H9 (cell line): ENCODE measurements at regions not wholly inside any gene's neighbourhood (a gene's known extent, or its start where the extent isn't known, plus 50 kb on each side); places are given as distances from the start of the nearest gene placed in this dataset.

Source experiments
- DNase-seq: peaks from one replicate; pipeline ENCODE4 v3.0.0-alpha.2; 2017
- H2AFZ ChIP-seq: one replicate; pipeline ENCODE4 v1.6.1; 2013; ENCODE audit warnings: mild to moderate bottlenecking, low read length, control low read depth, moderate library complexity
- H2AK5ac ChIP-seq: 2 replicates; pipeline ENCODE4 v1.6.1; 2013; ENCODE audit warnings: low read length, control low read depth, mixed read lengths; ENCODE audit not compliant: insufficient read length
- H2BK120ac ChIP-seq: one replicate; pipeline ENCODE4 v1.6.1; 2013; ENCODE audit warnings: low read depth, mild to moderate bottlenecking, low read length, control low read depth, inconsistent platforms; ENCODE audit not compliant: poor library complexity, severe bottlenecking
- H2BK12ac ChIP-seq: 2 replicates; pipeline ENCODE4 v1.6.1; 2013; ENCODE audit warnings: low read length, control low read depth, mixed read lengths, low read depth; ENCODE audit not compliant: insufficient read length
- H2BK15ac ChIP-seq: 2 replicates; pipeline ENCODE4 v1.6.1; 2013; ENCODE audit warnings: low read depth, low read length, control low read depth
- H2BK20ac ChIP-seq: one replicate; pipeline ENCODE4 v1.6.1; 2013; ENCODE audit warnings: low read depth, mild to moderate bottlenecking, low read length, control low read depth, inconsistent platforms; ENCODE audit not compliant: poor library complexity, severe bottlenecking
- H2BK5ac ChIP-seq: 2 replicates; pipeline ENCODE4 v1.6.1; 2013; ENCODE audit warnings: low read length, control low read depth, mixed read lengths; ENCODE audit not compliant: insufficient read length
- H3K14ac ChIP-seq: 2 replicates; pipeline ENCODE4 v1.6.1; 2013; ENCODE audit warnings: low read length, control low read depth; ENCODE audit not compliant: insufficient read depth
- H3K18ac ChIP-seq: 2 replicates; pipeline ENCODE4 v1.6.1; 2013; ENCODE audit warnings: low read depth, mild to moderate bottlenecking, mixed read lengths, low read length, control low read depth; ENCODE audit not compliant: insufficient read length
- H3K23ac ChIP-seq: 2 replicates; pipeline ENCODE4 v1.6.1; 2013; ENCODE audit warnings: low read length, control low read depth, mixed read lengths, low read depth; ENCODE audit not compliant: insufficient read length
- H3K23me2 ChIP-seq: 2 replicates; pipeline ENCODE4 v1.6.1; 2013; ENCODE audit warnings: low read depth, mild to moderate bottlenecking, mixed read lengths, low read length, control low read depth; ENCODE audit not compliant: insufficient read length, poor library complexity, severe bottlenecking
- H3K27ac ChIP-seq: 2 replicates; pipeline ENCODE4 v1.5.1; 2013; ENCODE audit warnings: low read length, control low read depth, mixed read lengths, low read depth; ENCODE audit not compliant: insufficient read length
- H3K27me3 ChIP-seq: 2 replicates; pipeline ENCODE4 v1.6.1; 2013; ENCODE audit warnings: low read length, control low read depth, inconsistent platforms; ENCODE audit not compliant: insufficient read depth
- H3K4ac ChIP-seq: 2 replicates; pipeline ENCODE4 v1.6.1; 2013; ENCODE audit warnings: low read depth, mild to moderate bottlenecking, control low read depth, inconsistent platforms, low read length, moderate library complexity
- H3K4me1 ChIP-seq: 2 replicates; pipeline ENCODE4 v1.6.1; 2013; ENCODE audit warnings: low read length, control low read depth, inconsistent platforms; ENCODE audit not compliant: insufficient read depth
- H3K4me2 ChIP-seq: 2 replicates; pipeline ENCODE4 v1.6.1; 2013; ENCODE audit warnings: low read length, control low read depth, mixed read lengths; ENCODE audit not compliant: insufficient read length, insufficient read depth
- H3K56ac ChIP-seq: 2 replicates; pipeline ENCODE4 v1.6.1; 2013; ENCODE audit warnings: low read depth, mild to moderate bottlenecking, mixed read lengths, low read length, control low read depth; ENCODE audit not compliant: insufficient read length
- H3K79me1 ChIP-seq: 2 replicates; pipeline ENCODE4 v1.6.1; 2013; ENCODE audit warnings: low read depth, mild to moderate bottlenecking, moderate library complexity, low read length, control low read depth, inconsistent platforms; ENCODE audit not compliant: insufficient read depth, poor library complexity, severe bottlenecking
- H3K79me2 ChIP-seq: 2 replicates; pipeline ENCODE4 v1.6.1; 2013; ENCODE audit warnings: low read length, control low read depth, inconsistent platforms; ENCODE audit not compliant: insufficient read depth
- H3K9ac ChIP-seq: 2 replicates; pipeline ENCODE4 v1.6.1; 2013; ENCODE audit warnings: low read length, control low read depth, mixed read lengths; ENCODE audit not compliant: insufficient read length; ENCODE audit errors: extremely low read depth
- H3K9me3 ChIP-seq: one replicate; pipeline ENCODE4 v1.6.1; 2013; ENCODE audit warnings: low read depth, low read length, inconsistent platforms; ENCODE audit not compliant: control insufficient read depth
- H3T11ph ChIP-seq: one replicate; pipeline ENCODE4 v1.6.1; 2013; ENCODE audit warnings: mild to moderate bottlenecking, low read length, control low read depth, inconsistent platforms
- H4K20me1 ChIP-seq: one replicate; pipeline ENCODE4 v1.6.1; 2013; ENCODE audit not compliant: control insufficient read depth, insufficient read length, insufficient read depth
- H4K5ac ChIP-seq: 2 replicates; pipeline ENCODE4 v1.6.1; 2013; ENCODE audit warnings: low read depth, mild to moderate bottlenecking, mixed read lengths, low read length, control low read depth; ENCODE audit not compliant: insufficient read length
- H4K8ac ChIP-seq: replicated peaks from 2 replicates; pipeline ENCODE4 v1.6.1; 2013; ENCODE audit warnings: low read length, control low read depth, mixed read lengths, low read depth; ENCODE audit not compliant: insufficient read length
- H4K91ac ChIP-seq: 2 replicates; pipeline ENCODE4 v1.6.1; 2013; ENCODE audit warnings: low read depth, mild to moderate bottlenecking, moderate library complexity, mixed read lengths, low read length, control low read depth; ENCODE audit not compliant: insufficient read length
- H3K27ac Mint-ChIP-seq, 3 experiments: 2 replicates in 2 of 3; 3 replicates in 1 of 3; pipeline ENCODE4 v1.8.0; 2020 to 2021; ENCODE audit warnings: mixed read lengths in 3 of 3, mild to moderate bottlenecking in 1 of 3, moderate library complexity in 1 of 3
- H3K27me3 Mint-ChIP-seq: 2 replicates; pipeline ENCODE4 v1.8.0; 2021; ENCODE audit warnings: low read depth, mild to moderate bottlenecking, moderate library complexity, mixed read lengths
- H3K36me3 Mint-ChIP-seq, 3 experiments: 2 replicates in 2 of 3; 3 replicates in 1 of 3; pipeline ENCODE4 v1.8.0; 2020 to 2021; ENCODE audit warnings: low read depth in 3 of 3, mixed read lengths in 3 of 3; ENCODE audit not compliant: insufficient read depth in 1 of 3
- H3K4me1 Mint-ChIP-seq, 2 experiments: 2 replicates each; pipeline ENCODE4 v1.8.0; 2020; ENCODE audit warnings: mixed read lengths in 2 of 2
- H3K4me3 Mint-ChIP-seq, 2 experiments: 2 replicates in 1 of 2; 3 replicates in 1 of 2; pipeline ENCODE4 v1.8.0; 2020 to 2021; ENCODE audit warnings: mild to moderate bottlenecking in 2 of 2, mixed read lengths in 2 of 2, moderate library complexity in 1 of 2
- H3K9me3 Mint-ChIP-seq, 2 experiments: 2 replicates in 1 of 2; 3 replicates in 1 of 2; pipeline ENCODE4 v1.8.0; 2020; ENCODE audit warnings: mild to moderate bottlenecking in 2 of 2, mixed read lengths in 2 of 2, moderate library complexity in 1 of 2
- CTCF ChIP-seq: fragments of 200-600 bp; sonication (generic); conservative IDR thresholded peaks from 3 replicates; pipeline ENCODE4 v1.8.0; 2021; ENCODE audit warnings: antibody characterized with exemption, mild to moderate bottlenecking
- WGBS: extraction: QIAGEN DNeasy Blood & Tissue Kit; methylation state at CpG from one replicate; pipeline ENCODE4 v1.1.7; 2013; ENCODE audit warnings: missing lambda C conversion rate, low lambda C conversion rate, mixed read lengths; ENCODE audit not compliant: insufficient read length; ENCODE audit errors: extremely low coverage; 5-methylcytosine and 5-hydroxymethylcytosine counted together

- no peak overlapping the region for H3K27ac ChIP-seq
- no peak overlapping the region for H2BK120ac ChIP-seq
- H3K18ac ChIP-seq: no peak overlapping the region
- no peak overlapping the region for H3K4me2 ChIP-seq
- Mint-ChIP-seq H3K36me3 (no peaks in the 10 kb centered on the region), H3K4me1 (peaks cover 22 to 47% of the 10 kb centered on the region in 2 experiments), H3K4me3 (no peak overlapping the region), H3K27me3 (peaks cover 2% of the 10 kb centered on the region; the same call in 1 of the 2 replicates), H3K27ac (peak overlapping the region in 1 of 3 experiments; percentile 17; a peak in 1 of 7 replicates), H3K9me3 (no peaks in the 10 kb centered on the region)
- H3K4ac ChIP-seq: no peak overlapping the region
- H2BK15ac ChIP-seq: no peak overlapping the region
- no peaks in the 10 kb centered on the region for H4K20me1 ChIP-seq
- no peaks in the 10 kb centered on the region for H3K27me3 ChIP-seq
- no peaks in the 10 kb centered on the region for H3K79me1 ChIP-seq
- H2BK5ac ChIP-seq: no peak overlapping the region
- H3K23me2 ChIP-seq: no peaks in the 10 kb centered on the region
- H4K91ac ChIP-seq: no peak overlapping the region
- no peaks in the 10 kb centered on the region for H3K79me2 ChIP-seq
- no peak for TF ChIP-seq CTCF
- no peak overlapping the region for H2AFZ ChIP-seq
- no peak overlapping the region for H3K9ac ChIP-seq
- H2BK12ac ChIP-seq: no peak overlapping the region
- no peaks in the 10 kb centered on the region for H3K9me3 ChIP-seq
- peaks cover 7% of the 10 kb centered on the region; the same call in 1 of the 2 replicates for H3K4me1 ChIP-seq
- no CpG with 5 or more reads among the region's 6 CpGs for WGBS
- no peak overlapping the region for H4K8ac ChIP-seq
- H2AK5ac ChIP-seq: no peak overlapping the region
- H3T11ph ChIP-seq: no peak overlapping the region
- H4K5ac ChIP-seq: no peak overlapping the region
- no peak overlapping the region for H3K14ac ChIP-seq
- no peak overlapping the region for H3K56ac ChIP-seq
- no peak overlapping the region for H2BK20ac ChIP-seq
- H3K23ac ChIP-seq: no peak overlapping the region
- DNase-seq: no peak
Observed at GRCh38 chr3:64464955-64465354, 222.8 kb downstream of the ADAMTS9 start.
